CD14-positive monocyte (primary cell): ENCODE measurements at regions not wholly inside any gene's neighbourhood (a gene's known extent, or its start where the extent isn't known, plus 50 kb on each side); places are given as distances from the start of the nearest gene placed in this dataset.

ENCODE experiments used
- DNase-seq, 3 donors: peaks; one replicate each; pipeline ENCODE4 v3.0.0-alpha.2; 2011 to 2022
- H2AFZ ChIP-seq: 2 replicates; pipeline ENCODE4 v1.6.0; 2012; ENCODE audit warnings: mild to moderate bottlenecking, low read depth, low read length, inconsistent platforms; ENCODE audit not compliant: insufficient read depth, poor library complexity, severe bottlenecking
- H3K27ac ChIP-seq, 2 donors: 1 replicate in 1 of 2; 2 replicates in 1 of 2; pipeline ENCODE4 v1.5.1; 2012 to 2013; ENCODE audit warnings: low read length in 2 of 2, control low read depth in 1 of 2, inconsistent platforms in 1 of 2, low read depth in 1 of 2, mild to moderate bottlenecking in 1 of 2
- H3K27me3 ChIP-seq, 2 donors: one replicate each; pipeline versions ENCODE4 v1.6.0 to v1.6.1; 2011 to 2013; ENCODE audit warnings: low read length in 2 of 2; ENCODE audit not compliant: control insufficient read depth in 2 of 2, insufficient read depth in 2 of 2
- H3K36me3 ChIP-seq, 2 donors: replicated peaks in 1 of 2; 1 replicate in 1 of 2; 2 replicates in 1 of 2; pipeline versions ENCODE4 v1.5.1 to v1.6.1; 2012 to 2013; ENCODE audit warnings: low read length in 2 of 2, control low read depth in 1 of 2, inconsistent platforms in 1 of 2, mild to moderate bottlenecking in 1 of 2; ENCODE audit not compliant: insufficient read depth in 2 of 2, control insufficient read depth in 1 of 2
- H3K4me1 ChIP-seq, 2 donors: 1 replicate in 1 of 2; 2 replicates in 1 of 2; pipeline versions ENCODE4 v1.5.1 to v1.6.1; 2012 to 2013; ENCODE audit warnings: low read length in 2 of 2, control low read depth in 1 of 2, inconsistent platforms in 1 of 2, mild to moderate bottlenecking in 1 of 2, moderate library complexity in 1 of 2; ENCODE audit not compliant: insufficient read depth in 2 of 2, control insufficient read depth in 1 of 2
- H3K4me2 ChIP-seq: replicated peaks from 2 replicates; pipeline ENCODE3; 2012; ENCODE audit warnings: low read length, moderate library complexity, mild to moderate bottlenecking; ENCODE audit not compliant: poor library complexity, severe bottlenecking; ENCODE audit errors: extremely low read depth
- H3K4me3 ChIP-seq, 3 experiments: fragments of 200-600 bp in 1 of 3; sonication (generic) in 1 of 3; replicated peaks in 1 of 3; 1 replicate in 2 of 3; 2 replicates in 1 of 3; pipeline ENCODE4 v1.5.1; 2011 to 2013; ENCODE audit warnings: low read length in 3 of 3, mild to moderate bottlenecking in 3 of 3, control low read depth in 2 of 3, low read depth in 2 of 3, inconsistent platforms in 1 of 3, moderate library complexity in 1 of 3
- H3K79me2 ChIP-seq: 2 replicates; pipeline ENCODE4 v1.6.0; 2012; ENCODE audit warnings: mild to moderate bottlenecking, control low read depth, inconsistent platforms, low read length, moderate library complexity; ENCODE audit not compliant: insufficient read depth
- H3K9ac ChIP-seq: 2 replicates; pipeline ENCODE4 v1.6.0; 2017; ENCODE audit warnings: low read length, mild to moderate bottlenecking; ENCODE audit not compliant: insufficient read depth, poor library complexity, severe bottlenecking
- H3K9me3 ChIP-seq, 2 donors: replicated peaks in 1 of 2; 1 replicate in 1 of 2; 2 replicates in 1 of 2; pipeline versions ENCODE4 v1.5.1 to v1.6.1; 2012 to 2013; ENCODE audit warnings: low read length in 2 of 2, control low read depth in 1 of 2; ENCODE audit not compliant: control insufficient read depth in 1 of 2, insufficient read depth in 1 of 2
- H4K20me1 ChIP-seq: 2 replicates; pipeline ENCODE4 v1.6.0; 2012; ENCODE audit warnings: mild to moderate bottlenecking, low read length, control low read depth, moderate library complexity; ENCODE audit not compliant: insufficient read depth
- H3K27ac Mint-ChIP-seq, 7 donors: one replicate each; pipeline ENCODE4 v1.8.0; 2020; ENCODE audit warnings: mild to moderate bottlenecking in 7 of 7, mixed read lengths in 7 of 7, moderate library complexity in 6 of 7, inconsistent platforms in 2 of 7
- H3K27me3 Mint-ChIP-seq, 3 donors: one replicate each; pipeline ENCODE4 v1.8.0; 2021 to 2022; ENCODE audit warnings: low read depth in 3 of 3, mild to moderate bottlenecking in 3 of 3, mixed read lengths in 3 of 3, moderate library complexity in 3 of 3, inconsistent platforms in 1 of 3
- H3K36me3 Mint-ChIP-seq, 2 donors: one replicate each; pipeline ENCODE4 v1.8.0; 2020; ENCODE audit warnings: mixed read lengths in 2 of 2, inconsistent platforms in 1 of 2, mild to moderate bottlenecking in 1 of 2
- H3K4me1 Mint-ChIP-seq: one replicate; pipeline ENCODE4 v1.8.0; 2020; ENCODE audit warnings: mild to moderate bottlenecking, mixed read lengths
- H3K4me3 Mint-ChIP-seq, 2 donors: one replicate each; pipeline ENCODE4 v1.8.0; 2020; ENCODE audit warnings: mild to moderate bottlenecking in 2 of 2, mixed read lengths in 2 of 2, moderate library complexity in 1 of 2
- H3K9me3 Mint-ChIP-seq, 7 donors: one replicate each; pipeline ENCODE4 v1.8.0; 2020 to 2022; ENCODE audit warnings: mixed read lengths in 7 of 7, mild to moderate bottlenecking in 6 of 7, moderate library complexity in 6 of 7, inconsistent platforms in 2 of 7
- WGBS: methylation state at CpG from one replicate; pipeline ENCODE4 v1.1.5; 2013; ENCODE audit warnings: missing lambda C conversion rate; ENCODE audit not compliant: insufficient coverage; 5-methylcytosine and 5-hydroxymethylcytosine counted together
- intact Hi-C, 2 donors: fragments of 100-400 bp; cut with micrococcal nuclease; formaldehyde crosslinking; loops; one replicate each; pipeline versions ENCODE4 v1.15.0 to v1.15.1; 2023
- TF ChIP-seq, protein P1 (sequence below): fragments of 200-600 bp; IDR thresholded peaks from one replicate; pipeline ENCODE4 v1.8.0; 2022; ENCODE audit warnings: antibody characterized with exemption, mild to moderate bottlenecking

- H3K4me2 ChIP-seq: no peak overlapping the region
- Mint-ChIP-seq H3K27ac (no peak overlapping the region), H3K27me3 (no peaks in the 10 kb centered on the region), H3K9me3 (peaks cover 0 to 2% (median 0%) of the 10 kb centered on the region in 7 donors), H3K36me3 (no peaks in the 10 kb centered on the region), H3K4me3 (no peak overlapping the region), H3K4me1 (no peaks in the 10 kb centered on the region)
- no peak for DNase-seq
- no peaks in the 10 kb centered on the region for H3K9me3 ChIP-seq
- H3K79me2 ChIP-seq: no peaks in the 10 kb centered on the region
- TF ChIP-seq, protein P1, sequence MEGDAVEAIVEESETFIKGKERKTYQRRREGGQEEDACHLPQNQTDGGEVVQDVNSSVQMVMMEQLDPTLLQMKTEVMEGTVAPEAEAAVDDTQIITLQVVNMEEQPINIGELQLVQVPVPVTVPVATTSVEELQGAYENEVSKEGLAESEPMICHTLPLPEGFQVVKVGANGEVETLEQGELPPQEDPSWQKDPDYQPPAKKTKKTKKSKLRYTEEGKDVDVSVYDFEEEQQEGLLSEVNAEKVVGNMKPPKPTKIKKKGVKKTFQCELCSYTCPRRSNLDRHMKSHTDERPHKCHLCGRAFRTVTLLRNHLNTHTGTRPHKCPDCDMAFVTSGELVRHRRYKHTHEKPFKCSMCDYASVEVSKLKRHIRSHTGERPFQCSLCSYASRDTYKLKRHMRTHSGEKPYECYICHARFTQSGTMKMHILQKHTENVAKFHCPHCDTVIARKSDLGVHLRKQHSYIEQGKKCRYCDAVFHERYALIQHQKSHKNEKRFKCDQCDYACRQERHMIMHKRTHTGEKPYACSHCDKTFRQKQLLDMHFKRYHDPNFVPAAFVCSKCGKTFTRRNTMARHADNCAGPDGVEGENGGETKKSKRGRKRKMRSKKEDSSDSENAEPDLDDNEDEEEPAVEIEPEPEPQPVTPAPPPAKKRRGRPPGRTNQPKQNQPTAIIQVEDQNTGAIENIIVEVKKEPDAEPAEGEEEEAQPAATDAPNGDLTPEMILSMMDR: no peak
- no peak overlapping the region for H3K27ac ChIP-seq
- no peak overlapping the region for H3K4me3 ChIP-seq
- intact Hi-C loops: no loop called here
- no peaks in the 10 kb centered on the region for H4K20me1 ChIP-seq
- H3K27me3 ChIP-seq: no peaks in the 10 kb centered on the region
- no peaks in the 10 kb centered on the region for H3K4me1 ChIP-seq
- no peak overlapping the region for H2AFZ ChIP-seq
- H3K36me3 ChIP-seq: no peaks in the 10 kb centered on the region
- H3K9ac ChIP-seq: no peak overlapping the region
- WGBS: 100% methylated on average over 1 of the region's 3 CpGs
These were observed 505.8 kb downstream of the KLHL13 start for GRCh38 chrX:117610806-117611205.

GRCh38 chrX:117610049-117610448 is 506.6 kb downstream of the KLHL13 start:
- Mint-ChIP-seq H3K36me3 (no peaks in the 10 kb centered on the region), H3K27ac (no peak overlapping the region), H3K9me3 (peaks cover 0 to 4% (median 2%) of the 10 kb centered on the region in 7 donors), H3K4me3 (no peak overlapping the region), H3K4me1 (no peaks in the 10 kb centered on the region), H3K27me3 (no peaks in the 10 kb centered on the region)
- TF ChIP-seq, protein P1: no peak
- H3K27ac ChIP-seq: no peak overlapping the region
- no peak overlapping the region for H2AFZ ChIP-seq
- H4K20me1 ChIP-seq: no peaks in the 10 kb centered on the region
- no peaks in the 10 kb centered on the region for H3K27me3 ChIP-seq
- no peaks in the 10 kb centered on the region for H3K79me2 ChIP-seq
- H3K9ac ChIP-seq: no peak overlapping the region
- no peaks in the 10 kb centered on the region for H3K36me3 ChIP-seq
- no peaks in the 10 kb centered on the region for H3K4me1 ChIP-seq
- WGBS: no CpG with 5 or more reads among the region's 3 CpGs
- H3K4me2 ChIP-seq: no peak overlapping the region
- H3K9me3 ChIP-seq: peaks cover 4 to 5% of the 10 kb centered on the region in 2 donors
- no peak for DNase-seq
- intact Hi-C loops: no loop called here
- H3K4me3 ChIP-seq: no peak overlapping the region
